SK-N-SH (cell line): ENCODE measurements at regions not wholly inside any gene's neighbourhood (a gene's known extent, or its start where the extent isn't known, plus 50 kb on each side); places are given as distances from the start of the nearest gene placed in this dataset.

Experiments
- EZH2phosphoT487 ChIP-seq: fragments of 200-600 bp; sonication (generic); IDR thresholded peaks from 2 replicates; pipeline ENCODE4 v1.6.1; 2017; ENCODE audit warnings: low read depth, mixed run types, mild to moderate bottlenecking, antibody characterized with exemption, moderate library complexity, borderline replicate concordance
- FOXM1 ChIP-seq: IDR thresholded peaks from 2 replicates; pipeline ENCODE4 v1.4.0; 2012; ENCODE audit warnings: low read depth, mild to moderate bottlenecking
- GATA2 ChIP-seq: sonication (generic); formaldehyde crosslinking; IDR thresholded peaks from 2 replicates; pipeline ENCODE4 v1.5.0; 2020; ENCODE audit warnings: mild to moderate bottlenecking, missing genetic modification reagents
- JUND ChIP-seq: IDR thresholded peaks from 2 replicates; pipeline ENCODE4 v1.4.0; 2012
- NFIC ChIP-seq: IDR thresholded peaks from 2 replicates; pipeline ENCODE4 v1.4.0; 2012; ENCODE audit warnings: borderline replicate concordance
- POLR2AphosphoS5 ChIP-seq: IDR thresholded peaks from 2 replicates; pipeline ENCODE4 v1.6.1; 2012; ENCODE audit warnings: low read depth, low read length
- RFX5 ChIP-seq: IDR thresholded peaks from 2 replicates; pipeline ENCODE4 v1.6.1; 2012; ENCODE audit warnings: mild to moderate bottlenecking, improper control_type of control experiment, low read length
- SMC3 ChIP-seq: IDR thresholded peaks from 2 replicates; pipeline ENCODE4 v1.6.1; 2012; ENCODE audit warnings: low read depth, low read length, improper control_type of control experiment
- TCF12 ChIP-seq: IDR thresholded peaks from 2 replicates; pipeline ENCODE4 v1.4.0; 2012
- TEAD4 ChIP-seq: IDR thresholded peaks from 2 replicates; pipeline ENCODE4 v1.4.0; 2012; ENCODE audit warnings: mild to moderate bottlenecking, borderline replicate concordance; ENCODE audit not compliant: insufficient read depth
- TF ChIP-seq, protein P1 (sequence below): fragments of 200-600 bp; sonication (generic); IDR thresholded peaks from 2 replicates; pipeline ENCODE4 v1.6.1; 2017; ENCODE audit warnings: antibody characterized with exemption, mild to moderate bottlenecking, moderate library complexity
- TF ChIP-seq, protein P2 (sequence below): IDR thresholded peaks from 2 replicates; pipeline ENCODE4 v1.6.1; 2012; ENCODE audit warnings: mild to moderate bottlenecking, low read depth, low read length, moderate library complexity
- TF ChIP-seq, protein P3 (sequence below): IDR thresholded peaks from 2 replicates; pipeline ENCODE4 v1.4.0; 2012; ENCODE audit warnings: low read depth

DNA sequence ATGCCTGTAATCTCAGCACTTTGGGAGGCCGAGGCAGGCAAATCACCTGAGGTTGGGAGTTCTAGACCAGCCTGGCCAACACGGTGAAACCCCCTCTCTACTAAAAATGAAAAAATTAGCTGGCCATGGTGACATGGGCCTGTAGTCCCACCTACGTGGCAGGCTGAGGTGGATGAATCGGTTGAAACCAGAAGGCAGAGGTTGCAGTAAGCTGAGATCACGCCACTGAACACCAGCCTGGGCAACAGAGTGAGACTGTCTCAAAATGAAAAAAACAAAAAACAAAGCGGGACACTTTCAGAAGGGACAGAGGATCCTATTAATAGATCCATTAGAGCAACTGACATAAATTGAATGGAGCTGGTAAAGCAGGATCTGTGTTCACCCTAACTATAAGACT, 89.6 kb upstream of the SGCD start:
- TF ChIP-seq, protein P1, sequence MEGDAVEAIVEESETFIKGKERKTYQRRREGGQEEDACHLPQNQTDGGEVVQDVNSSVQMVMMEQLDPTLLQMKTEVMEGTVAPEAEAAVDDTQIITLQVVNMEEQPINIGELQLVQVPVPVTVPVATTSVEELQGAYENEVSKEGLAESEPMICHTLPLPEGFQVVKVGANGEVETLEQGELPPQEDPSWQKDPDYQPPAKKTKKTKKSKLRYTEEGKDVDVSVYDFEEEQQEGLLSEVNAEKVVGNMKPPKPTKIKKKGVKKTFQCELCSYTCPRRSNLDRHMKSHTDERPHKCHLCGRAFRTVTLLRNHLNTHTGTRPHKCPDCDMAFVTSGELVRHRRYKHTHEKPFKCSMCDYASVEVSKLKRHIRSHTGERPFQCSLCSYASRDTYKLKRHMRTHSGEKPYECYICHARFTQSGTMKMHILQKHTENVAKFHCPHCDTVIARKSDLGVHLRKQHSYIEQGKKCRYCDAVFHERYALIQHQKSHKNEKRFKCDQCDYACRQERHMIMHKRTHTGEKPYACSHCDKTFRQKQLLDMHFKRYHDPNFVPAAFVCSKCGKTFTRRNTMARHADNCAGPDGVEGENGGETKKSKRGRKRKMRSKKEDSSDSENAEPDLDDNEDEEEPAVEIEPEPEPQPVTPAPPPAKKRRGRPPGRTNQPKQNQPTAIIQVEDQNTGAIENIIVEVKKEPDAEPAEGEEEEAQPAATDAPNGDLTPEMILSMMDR = no peak
- TF ChIP-seq, protein P2, sequence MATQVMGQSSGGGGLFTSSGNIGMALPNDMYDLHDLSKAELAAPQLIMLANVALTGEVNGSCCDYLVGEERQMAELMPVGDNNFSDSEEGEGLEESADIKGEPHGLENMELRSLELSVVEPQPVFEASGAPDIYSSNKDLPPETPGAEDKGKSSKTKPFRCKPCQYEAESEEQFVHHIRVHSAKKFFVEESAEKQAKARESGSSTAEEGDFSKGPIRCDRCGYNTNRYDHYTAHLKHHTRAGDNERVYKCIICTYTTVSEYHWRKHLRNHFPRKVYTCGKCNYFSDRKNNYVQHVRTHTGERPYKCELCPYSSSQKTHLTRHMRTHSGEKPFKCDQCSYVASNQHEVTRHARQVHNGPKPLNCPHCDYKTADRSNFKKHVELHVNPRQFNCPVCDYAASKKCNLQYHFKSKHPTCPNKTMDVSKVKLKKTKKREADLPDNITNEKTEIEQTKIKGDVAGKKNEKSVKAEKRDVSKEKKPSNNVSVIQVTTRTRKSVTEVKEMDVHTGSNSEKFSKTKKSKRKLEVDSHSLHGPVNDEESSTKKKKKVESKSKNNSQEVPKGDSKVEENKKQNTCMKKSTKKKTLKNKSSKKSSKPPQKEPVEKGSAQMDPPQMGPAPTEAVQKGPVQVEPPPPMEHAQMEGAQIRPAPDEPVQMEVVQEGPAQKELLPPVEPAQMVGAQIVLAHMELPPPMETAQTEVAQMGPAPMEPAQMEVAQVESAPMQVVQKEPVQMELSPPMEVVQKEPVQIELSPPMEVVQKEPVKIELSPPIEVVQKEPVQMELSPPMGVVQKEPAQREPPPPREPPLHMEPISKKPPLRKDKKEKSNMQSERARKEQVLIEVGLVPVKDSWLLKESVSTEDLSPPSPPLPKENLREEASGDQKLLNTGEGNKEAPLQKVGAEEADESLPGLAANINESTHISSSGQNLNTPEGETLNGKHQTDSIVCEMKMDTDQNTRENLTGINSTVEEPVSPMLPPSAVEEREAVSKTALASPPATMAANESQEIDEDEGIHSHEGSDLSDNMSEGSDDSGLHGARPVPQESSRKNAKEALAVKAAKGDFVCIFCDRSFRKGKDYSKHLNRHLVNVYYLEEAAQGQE = no peak
- TF ChIP-seq EZH2phosphoT487 = no peak
- no peak for TF ChIP-seq NFIC
- TF ChIP-seq SMC3 = no peak
- no peak for TF ChIP-seq POLR2AphosphoS5
- TF ChIP-seq RFX5 = no peak
- TF ChIP-seq JUND = no peak
- no peak for TF ChIP-seq TEAD4
- no peak for TF ChIP-seq TCF12
- TF ChIP-seq GATA2 (CRISPR knock-in tag) = no peak
- TF ChIP-seq, protein P3, sequence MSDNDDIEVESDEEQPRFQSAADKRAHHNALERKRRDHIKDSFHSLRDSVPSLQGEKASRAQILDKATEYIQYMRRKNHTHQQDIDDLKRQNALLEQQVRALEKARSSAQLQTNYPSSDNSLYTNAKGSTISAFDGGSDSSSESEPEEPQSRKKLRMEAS = no peak
- TF ChIP-seq FOXM1 = no peak
